IMR-90 (cell line): ENCODE measurements at regions not wholly inside any gene's neighbourhood (a gene's known extent, or its start where the extent isn't known, plus 50 kb on each side); places are given as distances from the start of the nearest gene placed in this dataset.

ENCODE experiments used
- ATAC-seq: fragments of 200-7000 bp; cut with Tn5 transposase; 2 replicates; pipeline ENCODE4 v1.9.1; 2020; ENCODE audit warnings: low read depth, mild to moderate bottlenecking, moderate library complexity
- BruUV-seq: library from RNA; stranded (reverse); fragments of 400-500 nt; replicated peaks from 2 replicates; lab custom pipeline; 2021; lab: Mats Ljungman, UMichigan
- CTCF ChIA-PET: fragments of 300-600 bp; formaldehyde crosslinking; extraction: SDS; loops from one replicate; lab custom pipeline; 2021; ENCODE audit warnings: antibody characterized with exemption; lab: Yijun Ruan, JAX
- POLR2A ChIA-PET: fragments of 300-600 bp; sonication (Branson Sonifier 250); formaldehyde crosslinking; loops from one replicate; lab custom pipeline; 2022; ENCODE audit warnings: antibody characterized with exemption; ENCODE audit not compliant: unreplicated experiment; lab: Charles Lee
- DNase-seq: peaks from one replicate; pipeline ENCODE4 v3.0.0; 2013
- H2AFZ ChIP-seq: replicated peaks from 2 replicates; pipeline ENCODE3; 2013; ENCODE audit warnings: low read length, mild to moderate bottlenecking; ENCODE audit not compliant: poor library complexity
- H2AK5ac ChIP-seq: 2 replicates; pipeline ENCODE4 v1.6.1; 2013; ENCODE audit warnings: low read depth, low read length, inconsistent platforms
- H2AK9ac ChIP-seq: replicated peaks from 2 replicates; pipeline ENCODE3; 2013; ENCODE audit warnings: mild to moderate bottlenecking, low read depth, low read length, moderate library complexity; ENCODE audit not compliant: poor library complexity
- H2BK120ac ChIP-seq: 2 replicates; pipeline ENCODE4 v1.6.1; 2013; ENCODE audit warnings: low read depth, low read length, inconsistent platforms
- H2BK15ac ChIP-seq: 3 replicates; pipeline ENCODE4 v1.6.1; 2013; ENCODE audit warnings: low read depth, low read length, inconsistent platforms
- H2BK20ac ChIP-seq: 2 replicates; pipeline ENCODE4 v1.6.1; 2013; ENCODE audit warnings: low read depth, mild to moderate bottlenecking, inconsistent platforms, low read length, moderate library complexity
- H2BK5ac ChIP-seq: 2 replicates; pipeline ENCODE4 v1.6.1; 2013; ENCODE audit warnings: mild to moderate bottlenecking, low read depth, low read length, inconsistent platforms; ENCODE audit not compliant: poor library complexity, severe bottlenecking
- H3K14ac ChIP-seq: replicated peaks from 2 replicates; pipeline ENCODE4 v1.6.1; 2013; ENCODE audit warnings: low read depth, low read length, inconsistent platforms
- H3K18ac ChIP-seq: 2 replicates; pipeline ENCODE4 v1.6.1; 2013; ENCODE audit warnings: low read depth, low read length, control low read depth
- H3K23ac ChIP-seq: 2 replicates; pipeline ENCODE4 v1.6.1; 2013; ENCODE audit warnings: low read depth, low read length, inconsistent platforms
- H3K27ac ChIP-seq: 2 replicates; pipeline ENCODE4 v1.5.1; 2013; ENCODE audit warnings: mild to moderate bottlenecking, control low read depth, low read length; ENCODE audit not compliant: insufficient read depth
- H3K27me3 ChIP-seq: 2 replicates; pipeline ENCODE4 v1.6.1; 2013; ENCODE audit warnings: low read length; ENCODE audit not compliant: control insufficient read depth, insufficient read depth
- H3K36me3 ChIP-seq: 2 replicates; pipeline ENCODE4 v1.6.1; 2013; ENCODE audit warnings: low read length, mixed read lengths; ENCODE audit not compliant: control insufficient read depth, insufficient read depth
- H3K4ac ChIP-seq: 2 replicates; pipeline ENCODE4 v1.6.1; 2013; ENCODE audit warnings: low read depth, low read length, inconsistent platforms
- H3K4me1 ChIP-seq: 2 replicates; pipeline ENCODE4 v1.6.1; 2013; ENCODE audit warnings: low read length, mixed read lengths; ENCODE audit not compliant: control insufficient read depth, insufficient read depth
- H3K4me2 ChIP-seq: 2 replicates; pipeline ENCODE4 v1.6.1; 2013; ENCODE audit warnings: low read depth, mild to moderate bottlenecking, control low read depth, low read length, moderate library complexity
- H3K4me3 ChIP-seq: 2 replicates; pipeline ENCODE4 v1.5.1; 2013; ENCODE audit warnings: low read depth, mild to moderate bottlenecking, control low read depth, low read length, moderate library complexity; ENCODE audit not compliant: insufficient read depth
- H3K56ac ChIP-seq: 2 replicates; pipeline ENCODE4 v1.6.1; 2013; ENCODE audit warnings: low read length, inconsistent platforms; ENCODE audit not compliant: insufficient read depth; ENCODE audit errors: extremely low read depth
- H3K79me1 ChIP-seq, 2 experiments: 2 replicates each; pipeline ENCODE4 v1.6.1; 2013; ENCODE audit warnings: low read length in 2 of 2, inconsistent platforms in 1 of 2, low read depth in 1 of 2
- H3K9ac ChIP-seq: 2 replicates; pipeline ENCODE4 v1.6.1; 2013; ENCODE audit warnings: low read depth, low read length, control low read depth
- H3K9me1 ChIP-seq: 2 replicates; pipeline ENCODE4 v1.6.1; 2013; ENCODE audit warnings: low read length, inconsistent platforms; ENCODE audit not compliant: insufficient read depth
- H3K9me3 ChIP-seq: 2 replicates; pipeline ENCODE4 v1.6.1; 2013; ENCODE audit warnings: low read length; ENCODE audit not compliant: control insufficient read depth, insufficient read depth
- H4K20me1 ChIP-seq: 2 replicates; pipeline ENCODE4 v1.6.1; 2013; ENCODE audit warnings: low read length, inconsistent platforms; ENCODE audit not compliant: insufficient read depth
- H4K5ac ChIP-seq: 2 replicates; pipeline ENCODE4 v1.6.1; 2013; ENCODE audit warnings: mild to moderate bottlenecking, low read depth, low read length, control low read depth
- H4K8ac ChIP-seq, 2 experiments: 2 replicates each; pipeline ENCODE4 v1.6.1; 2013; ENCODE audit warnings: low read depth in 2 of 2, low read length in 2 of 2, control low read depth in 1 of 2, inconsistent platforms in 1 of 2
- H4K91ac ChIP-seq: 2 replicates; pipeline ENCODE4 v1.6.1; 2013; ENCODE audit warnings: low read depth, low read length, inconsistent platforms; ENCODE audit not compliant: insufficient read depth
- BHLHE40 ChIP-seq: fragments of 150-350 bp; IDR thresholded peaks from 2 replicates; pipeline ENCODE4 v1.6.1; 2016; ENCODE audit warnings: mild to moderate bottlenecking, low read depth, low read length
- CEBPB ChIP-seq: IDR thresholded peaks from 2 replicates; pipeline ENCODE4 v1.6.1; 2012; ENCODE audit warnings: low read depth, low read length, improper control_type of control experiment
- CHD1 ChIP-seq: IDR thresholded peaks from 2 replicates; pipeline ENCODE4 v1.6.1; 2012; ENCODE audit warnings: low read depth, low read length, improper control_type of control experiment
- CTCF ChIP-seq: conservative IDR thresholded peaks from 2 replicates; pipeline ENCODE4 v1.5.1; 2012; ENCODE audit warnings: mild to moderate bottlenecking, low read depth, low read length, improper control_type of control experiment
- ELK1 ChIP-seq: fragments of 150-350 bp; IDR thresholded peaks from 2 replicates; pipeline ENCODE4 v1.6.1; 2016; ENCODE audit warnings: low read depth, mild to moderate bottlenecking, low read length, moderate library complexity, borderline replicate concordance
- FOS ChIP-seq: fragments of 150-350 bp; IDR thresholded peaks from 2 replicates; pipeline ENCODE4 v1.6.1; 2016; ENCODE audit warnings: low read depth, low read length
- MAFK ChIP-seq: IDR thresholded peaks from 2 replicates; pipeline ENCODE4 v1.6.1; 2012; ENCODE audit warnings: low read depth, low read length, improper control_type of control experiment
- MXI1 ChIP-seq: IDR thresholded peaks from 2 replicates; pipeline ENCODE4 v1.6.1; 2012; ENCODE audit warnings: low read depth, mild to moderate bottlenecking, low read length, moderate library complexity, borderline replicate concordance
- NFE2L2 ChIP-seq: fragments of 150-350 bp; IDR thresholded peaks from 2 replicates; pipeline ENCODE4 v1.6.1; 2016; ENCODE audit warnings: low read depth, mild to moderate bottlenecking, low read length
- POLR2A ChIP-seq: IDR thresholded peaks from 2 replicates; pipeline ENCODE4 v1.6.1; 2012; ENCODE audit warnings: mild to moderate bottlenecking, low read depth, low read length
- RAD21 ChIP-seq: IDR thresholded peaks from 2 replicates; pipeline ENCODE4 v1.6.1; 2012; ENCODE audit warnings: low read length, improper control_type of control experiment
- RCOR1 ChIP-seq: IDR thresholded peaks from 2 replicates; pipeline ENCODE4 v1.6.1; 2012; ENCODE audit warnings: mild to moderate bottlenecking, low read length, improper control_type of control experiment; ENCODE audit not compliant: insufficient replicate concordance
- RFX5 ChIP-seq: IDR thresholded peaks from 2 replicates; pipeline ENCODE4 v1.8.0; 2012; ENCODE audit warnings: low read depth, mild to moderate bottlenecking, low read length, moderate library complexity
- SMC3 ChIP-seq: fragments of 150-350 bp; IDR thresholded peaks from 2 replicates; pipeline ENCODE4 v1.6.1; 2016; ENCODE audit warnings: low read depth, mild to moderate bottlenecking, antibody characterized with exemption, low read length, moderate library complexity
- USF2 ChIP-seq: fragments of 150-350 bp; IDR thresholded peaks from 2 replicates; pipeline ENCODE4 v1.6.1; 2017; ENCODE audit warnings: mild to moderate bottlenecking, antibody characterized with exemption, low read length, low read depth
- dilution Hi-C: fragments of 300-500 bp; cut with HindIII; formaldehyde crosslinking; loops from one replicate; pipeline ENCODE4 v1.14.3; 2018; ENCODE audit warnings: low sequenced_read_pairs; ENCODE audit not compliant: unreplicated experiment
- in situ Hi-C: fragments of 300-500 bp; cut with MboI; formaldehyde crosslinking; loops from 3 replicates; pipeline ENCODE4 v1.14.3; 2019; ENCODE audit warnings: low sequenced_read_pairs, inconsistent platforms, mixed read lengths
- intact Hi-C: fragments of 100-400 bp; cut with micrococcal nuclease; formaldehyde crosslinking; loops from 2 replicates; pipeline ENCODE4 v1.10.0; 2022

GRCh38 chr10:88182601-88182930 is 319.1 kb downstream of the PTEN start:
- intact Hi-C loops (no loop called here), in situ Hi-C loops (no loop called here), dilution Hi-C loops (no loop called here)
- Histone ChIP-seq H3K14ac (no peak overlapping the region), H3K36me3 (no peaks in the 10 kb centered on the region), H4K8ac (no peak overlapping the region), H3K4me2 (no peak overlapping the region), H3K27ac (no peak overlapping the region), H2AFZ (no peak overlapping the region), H2BK15ac (no peak overlapping the region), H4K91ac (no peak overlapping the region), H4K5ac (no peak overlapping the region), H2BK5ac (no peak overlapping the region), H3K27me3 (no peaks in the 10 kb centered on the region), H2BK20ac (no peak overlapping the region), H3K23ac (no peak overlapping the region), H2AK9ac (no peak overlapping the region), H4K20me1 (no peaks in the 10 kb centered on the region), H3K9ac (no peak overlapping the region), H3K4me3 (no peak overlapping the region), H3K18ac (no peak overlapping the region), H3K9me3 (no peaks in the 10 kb centered on the region), H3K4ac (no peak overlapping the region), H2BK120ac (no peak overlapping the region), H2AK5ac (no peak overlapping the region), H3K56ac (no peak overlapping the region), H3K9me1 (no peaks in the 10 kb centered on the region), H3K79me1 (no peaks in the 10 kb centered on the region), H3K4me1 (peaks cover 4% of the 10 kb centered on the region)
- ChIA-PET POLR2A (no interaction called here), CTCF (no interaction called here)
- DNase-seq (no peak), ATAC-seq (no peak)
- BruUV-seq, result no TSS peak
- TF ChIP-seq MAFK (no peak), NFE2L2 (no peak), SMC3 (no peak), POLR2A (no peak), ELK1 (no peak), RCOR1 (no peak), RAD21 (no peak), CEBPB (no peak), MXI1 (no peak), USF2 (no peak), FOS (no peak), CHD1 (no peak), RFX5 (no peak), CTCF (no peak), BHLHE40 (no peak)
